WTC11 (cell line): ENCODE measurements at regions not wholly inside any gene's neighbourhood (a gene's known extent, or its start where the extent isn't known, plus 50 kb on each side); places are given as distances from the start of the nearest gene placed in this dataset.

Experiments
- ATAC-seq: fragments of 200-7000 bp; cut with Tn5 transposase; 2 replicates; pipeline ENCODE4 v1.10.0; 2021; ENCODE audit warnings: mild to moderate bottlenecking, moderate library complexity
- CTCF ChIA-PET: fragments of 300-600 bp; sonication (Branson Sonifier 250); formaldehyde crosslinking; loops from one replicate; lab custom pipeline; 2021; ENCODE audit warnings: antibody characterized with exemption; lab: Charles Lee
- POLR2A ChIA-PET: fragments of 350-600 bp; sonication (Branson Sonifier 250); formaldehyde crosslinking; loops from one replicate; lab custom pipeline; 2021; ENCODE audit warnings: antibody characterized with exemption; lab: Charles Lee
- DNase-seq: peaks from one replicate; pipeline ENCODE4 v3.0.0; 2021; ENCODE audit warnings: low spot score
- H3K27ac Mint-ChIP-seq: 2 replicates; pipeline ENCODE4 v1.8.0; 2021; ENCODE audit warnings: mixed read lengths
- H3K27me3 Mint-ChIP-seq: 2 replicates; pipeline ENCODE4 v1.8.0; 2021; ENCODE audit warnings: low read depth, mild to moderate bottlenecking, moderate library complexity, mixed read lengths
- H3K36me3 Mint-ChIP-seq: 2 replicates; pipeline ENCODE4 v1.8.0; 2021; ENCODE audit warnings: mixed read lengths
- H3K4me1 Mint-ChIP-seq: 2 replicates; pipeline ENCODE4 v1.8.0; 2022; ENCODE audit warnings: mixed read lengths
- H3K4me3 Mint-ChIP-seq: 2 replicates; pipeline ENCODE4 v1.8.0; 2021; ENCODE audit warnings: mild to moderate bottlenecking, moderate library complexity, mixed read lengths
- H3K9me3 Mint-ChIP-seq: 2 replicates; pipeline ENCODE4 v1.8.0; 2021; ENCODE audit warnings: mixed read lengths
- E2F5 ChIP-seq: sonication (generic); formaldehyde crosslinking; IDR thresholded peaks from 2 replicates; pipeline ENCODE4 v1.8.1; 2022; ENCODE audit warnings: mild to moderate bottlenecking, moderate library complexity, missing genetic modification reagents
- ERG ChIP-seq: fragments of 250-450 bp; sonication (Bioruptor Pico); IDR thresholded peaks from 2 replicates; pipeline ENCODE4 v1.8.0; 2021; ENCODE audit warnings: mild to moderate bottlenecking
- ESRRA ChIP-seq: sonication (generic); formaldehyde crosslinking; IDR thresholded peaks from 2 replicates; pipeline ENCODE4 v1.8.1; 2022; ENCODE audit warnings: mild to moderate bottlenecking, missing genetic modification reagents, borderline replicate concordance
- IRF1 ChIP-seq: sonication (generic); formaldehyde crosslinking; IDR thresholded peaks from 2 replicates; pipeline ENCODE4 v1.8.0; 2023; ENCODE audit warnings: missing genetic modification reagents
- KAT7 ChIP-seq: sonication (generic); formaldehyde crosslinking; IDR thresholded peaks from 2 replicates; pipeline ENCODE4 v1.8.1; 2023; ENCODE audit warnings: missing genetic modification reagents, mild to moderate bottlenecking, borderline replicate concordance
- MYBL2 ChIP-seq: sonication (generic); formaldehyde crosslinking; IDR thresholded peaks from 2 replicates; pipeline ENCODE4 v1.8.1; 2023; ENCODE audit warnings: mild to moderate bottlenecking, moderate library complexity, missing genetic modification reagents
- NFATC4 ChIP-seq: fragments of 250-450 bp; sonication (Bioruptor Pico); IDR thresholded peaks from 2 replicates; pipeline ENCODE4 v1.9.0; 2021; ENCODE audit warnings: mild to moderate bottlenecking
- NFYB ChIP-seq: sonication (generic); formaldehyde crosslinking; conservative IDR thresholded peaks from 2 replicates; pipeline ENCODE4 v1.8.0; 2022; ENCODE audit warnings: low read depth, missing genetic modification reagents
- NR1H2 ChIP-seq: sonication (generic); formaldehyde crosslinking; IDR thresholded peaks from 2 replicates; pipeline ENCODE4 v1.9.0; 2021; ENCODE audit warnings: mild to moderate bottlenecking, moderate library complexity, missing genetic modification reagents
- NR2C2 ChIP-seq: sonication (generic); formaldehyde crosslinking; IDR thresholded peaks from 2 replicates; pipeline ENCODE4 v1.8.0; 2022; ENCODE audit warnings: mild to moderate bottlenecking, missing genetic modification reagents
- PRDM15 ChIP-seq: sonication (generic); formaldehyde crosslinking; IDR thresholded peaks from 2 replicates; pipeline ENCODE4 v1.8.0; 2022; ENCODE audit warnings: missing genetic modification reagents
- SP1 ChIP-seq: sonication (generic); formaldehyde crosslinking; conservative IDR thresholded peaks from 2 replicates; pipeline ENCODE4 v1.8.1; 2022; ENCODE audit warnings: missing genetic modification reagents
- STAT6 ChIP-seq: sonication (generic); formaldehyde crosslinking; conservative IDR thresholded peaks from 2 replicates; pipeline ENCODE4 v1.8.1; 2023; ENCODE audit warnings: mild to moderate bottlenecking, low read depth, missing genetic modification reagents, moderate library complexity
- ZBTB21 ChIP-seq: sonication (generic); formaldehyde crosslinking; IDR thresholded peaks from 2 replicates; pipeline ENCODE4 v1.8.1; 2023; ENCODE audit warnings: mild to moderate bottlenecking, missing genetic modification reagents, borderline replicate concordance
- ZMAT4 ChIP-seq: fragments of 250-450 bp; sonication (Bioruptor Pico); IDR thresholded peaks from 2 replicates; pipeline ENCODE4 v1.9.0; 2021; ENCODE audit warnings: mild to moderate bottlenecking
- ZNF138 ChIP-seq: sonication (generic); formaldehyde crosslinking; conservative IDR thresholded peaks from 2 replicates; pipeline ENCODE4 v1.8.1; 2022; ENCODE audit warnings: mild to moderate bottlenecking, moderate library complexity, missing genetic modification reagents
- ZNF512 ChIP-seq: sonication (generic); formaldehyde crosslinking; IDR thresholded peaks from 2 replicates; pipeline ENCODE4 v1.8.1; 2022; ENCODE audit warnings: missing genetic modification reagents, borderline replicate concordance
- ZNF671 ChIP-seq: fragments of 250-450 bp; sonication (Bioruptor Pico); IDR thresholded peaks from 2 replicates; pipeline ENCODE4 v1.8.0; 2021; ENCODE audit warnings: mild to moderate bottlenecking

- no peak for TF ChIP-seq PRDM15 (CRISPR knock-in tag)
- no peak for TF ChIP-seq STAT6 (CRISPR knock-in tag)
- no peak for TF ChIP-seq ZBTB21 (CRISPR knock-in tag)
- TF ChIP-seq NR1H2 (CRISPR knock-in tag) = no peak
- no peak for TF ChIP-seq ZNF138 (CRISPR knock-in tag)
- TF ChIP-seq NFATC4 (CRISPR knock-in tag) = no peak
- TF ChIP-seq SP1 (CRISPR knock-in tag) = no peak
- no peak for TF ChIP-seq NR2C2 (CRISPR knock-in tag)
Observed at GRCh38 chr7:115476671-115477181, 553.8 kb downstream of the TFEC start (continued).

- H3K4me3 Mint-ChIP-seq = peak overlapping the region; percentile 84
- POLR2A ChIA-PET = no interaction called here
- peak; percentile 45 for DNase-seq
Observed at GRCh38 chr7:115475761-115476385, 554.0 kb downstream of the MDFIC start.

GRCh38 chr7:115475206-115475605 lies 553.3 kb downstream of the MDFIC start:
- Mint-ChIP-seq H3K4me3 (no peak overlapping the region; the same call in 1 of the 2 replicates), H3K4me1 (peaks cover 16% of the 10 kb centered on the region), H3K9me3 (no peaks in the 10 kb centered on the region), H3K36me3 (no peaks in the 10 kb centered on the region), H3K27ac (no peak overlapping the region), H3K27me3 (peaks cover 18% of the 10 kb centered on the region; the same call in 1 of the 2 replicates)
- no peak for ATAC-seq
- ChIA-PET POLR2A (no interaction called here), CTCF (no interaction called here)
- DNase-seq = no peak
- TF ChIP-seq MYBL2 (CRISPR knock-in tag) (no peak), IRF1 (no peak), NFYB (CRISPR knock-in tag) (no peak), ERG (CRISPR knock-in tag) (no peak), ZNF138 (CRISPR knock-in tag) (no peak), E2F5 (CRISPR knock-in tag) (no peak), KAT7 (CRISPR knock-in tag) (no peak), ESRRA (CRISPR knock-in tag) (no peak), ZNF671 (no peak)

More at GRCh38 chr7:115475761-115476385, 554.0 kb downstream of the MDFIC start:
- H3K36me3 Mint-ChIP-seq = no peaks in the 10 kb centered on the region
- H3K4me1 Mint-ChIP-seq = peaks cover 16% of the 10 kb centered on the region
- TF ChIP-seq ZMAT4 (CRISPR knock-in tag) (no peak), ZNF512 (CRISPR knock-in tag) (peak; percentile 80; the same call in 1 of the 2 replicates)
- ATAC-seq = peak; percentile 72
- H3K9me3 Mint-ChIP-seq = no peaks in the 10 kb centered on the region
- peaks cover 18% of the 10 kb centered on the region; the same call in 1 of the 2 replicates for H3K27me3 Mint-ChIP-seq
- CTCF ChIA-PET = interaction anchor here (1.6 kb wide), 1 partner anchor 204 kb away, joined by 7 read pairs; no protein-coding TSS in a partner anchor
- no peak overlapping the region for H3K27ac Mint-ChIP-seq
